ENCODE measurements at regions not wholly inside any gene's neighbourhood (a gene's known extent, or its start where the extent isn't known, plus 50 kb on each side); places are given as distances from the start of the nearest gene placed in this dataset.
A peak's percentile ranks its signal among the peaks of the same experiment; 100 is the strongest.
"Not testable (repeated sequence)": the region's sequence is repeated elsewhere in the genome, so short reads cannot be mapped to it uniquely, and the experiment has no call there.

DNA sequence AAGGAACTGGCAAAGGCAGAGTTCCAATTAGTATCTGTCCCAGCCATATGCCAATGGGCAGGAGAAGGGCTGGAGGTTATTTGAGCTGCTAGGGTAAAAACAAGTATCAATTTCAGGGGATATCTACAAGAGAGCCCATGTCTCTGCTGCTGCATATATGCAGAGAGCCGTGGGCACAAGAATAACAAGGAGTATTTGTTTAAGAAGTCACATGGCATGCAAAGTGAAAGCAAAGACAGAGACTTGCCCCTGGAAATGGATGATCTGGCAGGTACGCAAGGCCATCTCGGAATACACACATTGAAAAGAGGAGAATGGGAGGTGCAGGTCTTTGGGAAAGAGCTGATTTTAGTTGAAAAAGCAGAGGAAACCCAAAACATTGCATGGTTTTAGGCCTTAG is 170.6 kb downstream of the EVA1A start:
- DNase-seq (ENCODE audit: low read depth) = no peak
- TF ChIP-seq, protein P1, sequence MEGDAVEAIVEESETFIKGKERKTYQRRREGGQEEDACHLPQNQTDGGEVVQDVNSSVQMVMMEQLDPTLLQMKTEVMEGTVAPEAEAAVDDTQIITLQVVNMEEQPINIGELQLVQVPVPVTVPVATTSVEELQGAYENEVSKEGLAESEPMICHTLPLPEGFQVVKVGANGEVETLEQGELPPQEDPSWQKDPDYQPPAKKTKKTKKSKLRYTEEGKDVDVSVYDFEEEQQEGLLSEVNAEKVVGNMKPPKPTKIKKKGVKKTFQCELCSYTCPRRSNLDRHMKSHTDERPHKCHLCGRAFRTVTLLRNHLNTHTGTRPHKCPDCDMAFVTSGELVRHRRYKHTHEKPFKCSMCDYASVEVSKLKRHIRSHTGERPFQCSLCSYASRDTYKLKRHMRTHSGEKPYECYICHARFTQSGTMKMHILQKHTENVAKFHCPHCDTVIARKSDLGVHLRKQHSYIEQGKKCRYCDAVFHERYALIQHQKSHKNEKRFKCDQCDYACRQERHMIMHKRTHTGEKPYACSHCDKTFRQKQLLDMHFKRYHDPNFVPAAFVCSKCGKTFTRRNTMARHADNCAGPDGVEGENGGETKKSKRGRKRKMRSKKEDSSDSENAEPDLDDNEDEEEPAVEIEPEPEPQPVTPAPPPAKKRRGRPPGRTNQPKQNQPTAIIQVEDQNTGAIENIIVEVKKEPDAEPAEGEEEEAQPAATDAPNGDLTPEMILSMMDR (IDR thresholded peaks at IDR 0.05; ENCODE audit: control insufficient read depth, extremely low read depth, insufficient read depth) = no peak
- no peak overlapping the region for H3K4me3 ChIP-seq (ENCODE audit: low read depth, low read length)

DNA sequence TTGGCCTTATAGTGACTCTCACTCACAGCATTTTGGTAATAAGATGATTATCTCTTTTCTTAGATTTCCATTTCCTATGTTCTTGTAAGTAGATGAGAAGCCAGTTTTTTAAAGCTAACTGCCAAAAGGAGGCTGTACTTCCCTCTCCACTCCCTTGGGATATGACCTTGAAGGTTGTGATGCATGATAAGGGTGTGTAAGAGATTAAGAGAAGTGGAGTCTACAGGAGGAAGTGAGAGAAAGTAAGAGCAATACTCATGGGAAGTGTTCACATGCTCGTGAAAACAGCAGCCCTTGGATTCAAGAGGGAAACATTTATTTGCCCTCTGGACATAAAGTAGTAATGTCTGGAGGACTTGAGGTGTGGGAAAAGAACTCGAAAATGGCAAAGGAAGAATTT is 171.5 kb downstream of the EVA1A start:
- H3K4me3 ChIP-seq (ENCODE audit: low read depth, low read length) = no peak overlapping the region

DNA sequence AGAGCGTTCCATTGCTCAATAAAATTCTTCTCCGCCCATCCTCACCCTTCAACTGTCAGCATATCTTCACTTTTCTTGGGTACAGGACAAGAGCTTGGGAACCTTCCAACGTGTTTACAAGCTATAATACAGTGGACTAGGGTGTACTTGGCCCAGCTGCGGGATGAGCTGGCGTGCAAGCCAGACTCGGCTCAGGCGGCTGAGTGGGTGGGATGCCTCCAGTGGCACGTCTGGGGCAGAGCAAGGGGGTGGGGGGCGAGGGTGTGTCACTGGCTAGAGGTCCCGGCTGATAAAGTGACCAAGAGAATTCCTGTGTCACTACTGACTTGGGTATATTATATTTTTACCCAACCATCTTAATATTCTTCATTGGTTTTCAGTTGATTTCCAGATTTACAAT is 179.7 kb downstream of the EVA1A start:
- H3K4me3 ChIP-seq (ENCODE audit: low read depth, low read length) = no peak overlapping the region
- TF ChIP-seq, protein P1 (IDR thresholded peaks at IDR 0.05; ENCODE audit: control insufficient read depth, extremely low read depth, insufficient read depth) = no peak
- DNase-seq (ENCODE audit: low read depth) = peak; percentile 50

More for the DNA sequence above, 171.5 kb downstream of the EVA1A start:
- TF ChIP-seq, protein P1 (IDR thresholded peaks at IDR 0.05; ENCODE audit: control insufficient read depth, extremely low read depth, insufficient read depth) = no peak
- no peak for DNase-seq (ENCODE audit: low read depth)

DNA sequence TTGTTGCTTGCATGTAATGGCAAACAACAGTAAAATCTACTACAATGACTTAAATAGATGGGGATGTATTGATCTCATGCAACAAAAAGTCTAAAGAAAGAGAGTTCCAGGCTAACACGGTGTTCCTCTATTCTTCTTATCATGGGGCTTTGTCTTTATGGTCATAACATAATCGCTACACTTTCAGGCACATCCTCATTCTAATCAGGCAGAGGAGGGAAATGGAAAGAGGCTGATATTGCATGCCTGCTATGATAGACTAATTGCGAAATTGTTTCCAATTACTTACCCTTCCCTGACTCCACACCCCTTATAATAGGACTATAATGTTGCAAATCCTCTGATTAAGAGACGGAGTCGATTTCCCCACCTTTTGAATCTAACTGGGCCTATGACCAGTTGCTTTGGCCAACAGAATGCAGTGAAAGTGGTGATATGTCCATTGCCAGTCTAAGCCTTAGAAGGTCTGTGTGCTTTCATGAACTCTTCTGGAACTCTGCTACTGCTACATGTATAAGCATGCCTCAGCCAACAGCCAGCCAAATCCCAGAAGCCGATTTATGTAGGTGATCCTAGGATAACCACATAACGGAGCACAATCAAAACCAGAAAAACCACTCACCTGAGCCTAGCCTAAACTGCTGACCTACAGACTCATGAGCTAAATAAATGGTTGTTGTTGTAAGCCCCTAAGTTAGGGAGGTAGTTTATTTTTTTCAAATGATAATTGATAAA is 180.3 kb upstream of the TACR1 start:
- H3K4me3 ChIP-seq (ENCODE audit: low read depth, low read length) = no peak overlapping the region
- TF ChIP-seq, protein P1 (IDR thresholded peaks at IDR 0.05; ENCODE audit: control insufficient read depth, extremely low read depth, insufficient read depth) = no peak
- DNase-seq (ENCODE audit: low read depth) = no peak

DNA sequence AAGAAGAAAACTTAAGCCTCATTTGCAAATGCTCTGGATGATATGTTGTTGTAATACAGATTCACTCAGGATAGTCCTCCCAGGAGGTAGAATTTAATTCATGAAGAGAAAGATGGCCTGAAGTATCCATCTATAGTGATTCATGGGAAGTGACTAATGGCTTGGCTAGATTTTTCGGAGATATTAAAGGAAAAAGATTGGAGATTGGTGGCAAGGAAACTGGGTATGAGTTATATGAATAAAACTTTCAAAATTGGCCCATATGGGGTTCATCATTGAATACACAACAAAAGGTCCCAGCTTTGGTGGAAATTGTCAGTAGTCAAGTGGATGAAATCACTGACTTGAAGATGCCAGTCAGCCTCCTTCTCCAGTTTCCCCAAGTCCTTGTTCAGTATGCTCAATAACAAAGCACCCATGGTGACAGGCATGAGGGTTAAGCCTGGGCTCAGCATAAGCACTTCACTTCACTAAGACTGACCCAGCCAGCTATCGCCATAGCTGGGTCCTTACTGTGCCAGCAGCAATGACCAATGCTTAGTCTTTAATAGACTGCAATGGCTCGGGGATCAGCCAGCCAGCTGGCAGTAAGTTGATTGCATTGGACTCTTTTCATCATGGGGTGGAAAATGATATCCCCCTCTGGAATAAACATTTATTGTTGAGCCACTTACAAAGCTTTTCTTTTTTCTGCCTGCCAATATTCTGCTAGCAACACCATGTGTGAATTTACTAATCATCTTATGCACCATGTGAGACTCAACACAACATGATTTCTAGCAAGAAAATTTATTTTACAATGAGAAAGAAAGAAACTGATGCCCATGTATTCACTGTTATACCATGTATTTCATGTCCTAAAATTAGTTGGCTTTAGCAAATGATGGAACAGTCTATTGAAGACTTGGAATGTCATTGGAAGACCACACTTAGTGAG is 176.6 kb upstream of the TACR1 start:
- TF ChIP-seq, protein P1 (IDR thresholded peaks at IDR 0.05; ENCODE audit: control insufficient read depth, extremely low read depth, insufficient read depth) = no peak
- H3K4me3 ChIP-seq (ENCODE audit: low read depth, low read length) = no peak overlapping the region
- no peak for DNase-seq (ENCODE audit: low read depth)

DNA sequence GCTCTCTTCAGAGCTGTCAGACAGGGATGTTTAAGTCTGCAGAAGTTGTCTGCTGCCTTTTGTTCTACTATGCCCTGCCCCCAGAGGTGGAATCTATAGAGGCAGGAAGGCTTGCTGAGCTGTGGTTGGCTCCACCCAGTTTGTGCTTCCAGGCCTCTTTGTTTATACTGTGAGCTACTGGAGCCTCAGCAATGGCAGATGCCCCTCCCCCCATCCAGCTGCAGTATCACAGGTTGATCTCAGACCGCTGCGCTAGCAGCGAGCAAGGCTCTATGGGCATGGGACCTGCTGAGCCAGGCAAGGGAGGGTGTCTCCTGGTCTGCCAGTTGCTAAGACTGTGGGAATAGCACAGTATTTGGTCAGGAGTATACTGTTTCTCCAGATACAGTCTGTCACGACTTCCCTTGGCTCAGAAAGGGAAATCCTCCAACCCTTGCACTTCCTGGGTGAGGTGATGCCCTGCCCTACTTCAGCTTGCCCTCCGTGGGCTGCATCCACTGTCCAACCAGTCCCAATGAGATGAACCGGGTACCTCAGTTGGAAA is 175.2 kb upstream of the TACR1 start:
- not testable (repeated sequence) for H3K4me3 ChIP-seq (ENCODE audit: low read depth, low read length); DNase-seq (ENCODE audit: low read depth)

DNA sequence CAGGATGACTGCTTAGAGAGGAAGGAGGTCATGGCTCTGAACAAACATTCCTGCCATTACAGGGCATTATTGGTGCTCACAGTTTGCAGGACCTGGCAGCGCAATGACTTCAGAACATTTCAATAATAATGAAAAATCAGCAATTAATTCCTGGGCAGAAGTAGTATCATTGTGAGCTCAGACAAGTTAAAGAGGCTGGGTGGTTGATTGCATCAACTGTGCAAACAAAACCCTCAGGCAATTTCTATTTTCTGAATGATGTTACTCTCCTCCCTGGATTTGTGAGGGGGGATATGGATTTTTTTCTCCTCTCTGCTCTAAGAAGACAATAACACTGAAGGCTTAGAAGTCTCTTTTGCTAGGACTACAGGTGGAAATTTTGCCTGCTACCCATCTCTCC is 168.1 kb upstream of the TACR1 start:
- TF ChIP-seq, protein P1 (IDR thresholded peaks at IDR 0.05; ENCODE audit: control insufficient read depth, extremely low read depth, insufficient read depth) = no peak
- no peak for DNase-seq (ENCODE audit: low read depth)
- no peak overlapping the region for H3K4me3 ChIP-seq (ENCODE audit: low read depth, low read length)

Measured in LNCaP clone FGC (cell line).